ENCODE measurements at regions not wholly inside any gene's neighbourhood (a gene's known extent, or its start where the extent isn't known, plus 50 kb on each side); places are given as distances from the start of the nearest gene placed in this dataset.

DNA sequence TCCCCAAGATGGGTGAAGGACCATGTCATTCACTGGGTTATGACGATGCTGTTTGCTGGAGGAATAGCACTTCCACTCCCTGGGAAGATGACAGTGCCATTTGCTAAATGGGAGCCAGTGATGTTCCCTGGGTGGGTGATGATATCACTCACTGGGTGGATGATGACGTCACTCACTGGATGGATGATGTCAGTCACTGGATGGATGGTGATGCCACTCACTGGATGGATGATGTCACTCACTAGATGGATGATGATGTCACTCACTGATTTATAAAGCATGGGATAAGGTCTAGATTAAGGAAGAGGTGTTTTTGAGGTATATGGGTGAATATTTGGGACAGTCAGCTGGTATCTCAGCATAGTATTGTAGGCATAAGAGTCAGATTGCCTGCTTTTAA is 457.2 kb downstream of the AJAP1 start:
- H3K27ac ChIP-seq = no peak overlapping the region
- H3K4me3 ChIP-seq = no peak overlapping the region
- H3K4me1 ChIP-seq = no peaks in the 10 kb centered on the region
- no peaks in the 10 kb centered on the region for H3K9me3 ChIP-seq
- intact Hi-C loops (cut with DNase I) = no loop called here
- H3K36me3 ChIP-seq = no peaks in the 10 kb centered on the region
- no peak for DNase-seq (ENCODE audit: low spot score in 2 of 2)
- no peaks in the 10 kb centered on the region for H3K27me3 ChIP-seq
- TF ChIP-seq, protein P1, sequence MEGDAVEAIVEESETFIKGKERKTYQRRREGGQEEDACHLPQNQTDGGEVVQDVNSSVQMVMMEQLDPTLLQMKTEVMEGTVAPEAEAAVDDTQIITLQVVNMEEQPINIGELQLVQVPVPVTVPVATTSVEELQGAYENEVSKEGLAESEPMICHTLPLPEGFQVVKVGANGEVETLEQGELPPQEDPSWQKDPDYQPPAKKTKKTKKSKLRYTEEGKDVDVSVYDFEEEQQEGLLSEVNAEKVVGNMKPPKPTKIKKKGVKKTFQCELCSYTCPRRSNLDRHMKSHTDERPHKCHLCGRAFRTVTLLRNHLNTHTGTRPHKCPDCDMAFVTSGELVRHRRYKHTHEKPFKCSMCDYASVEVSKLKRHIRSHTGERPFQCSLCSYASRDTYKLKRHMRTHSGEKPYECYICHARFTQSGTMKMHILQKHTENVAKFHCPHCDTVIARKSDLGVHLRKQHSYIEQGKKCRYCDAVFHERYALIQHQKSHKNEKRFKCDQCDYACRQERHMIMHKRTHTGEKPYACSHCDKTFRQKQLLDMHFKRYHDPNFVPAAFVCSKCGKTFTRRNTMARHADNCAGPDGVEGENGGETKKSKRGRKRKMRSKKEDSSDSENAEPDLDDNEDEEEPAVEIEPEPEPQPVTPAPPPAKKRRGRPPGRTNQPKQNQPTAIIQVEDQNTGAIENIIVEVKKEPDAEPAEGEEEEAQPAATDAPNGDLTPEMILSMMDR (IDR thresholded peaks at IDR 0.05) = no peak

DNA sequence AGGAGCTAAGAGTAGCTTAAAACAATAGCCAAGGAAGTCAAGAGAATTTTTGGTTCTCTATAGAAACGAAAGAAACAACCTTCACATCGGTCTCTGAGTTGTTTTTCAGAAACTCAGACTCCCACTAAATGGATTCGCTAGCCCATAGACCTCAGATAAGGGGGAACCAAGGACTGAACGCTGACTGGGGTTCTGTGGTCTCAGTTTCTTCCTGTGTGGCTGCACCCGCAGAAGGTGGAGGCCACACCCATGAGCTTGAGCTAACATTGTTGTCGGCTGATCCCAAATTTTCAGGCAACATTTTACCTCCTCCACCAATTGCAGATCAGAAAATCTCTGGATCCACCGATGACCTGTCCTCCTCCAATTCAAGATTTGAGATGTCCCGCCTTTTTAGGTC is 456.1 kb downstream of the AJAP1 start:
- Histone ChIP-seq H3K4me3 (no peak overlapping the region), H3K27ac (no peak overlapping the region), H3K36me3 (no peaks in the 10 kb centered on the region), H3K9me3 (no peaks in the 10 kb centered on the region), H3K4me1 (no peaks in the 10 kb centered on the region), H3K27me3 (no peaks in the 10 kb centered on the region)
- TF ChIP-seq, protein P1 (IDR thresholded peaks at IDR 0.05) = no peak
- no peak for DNase-seq (ENCODE audit: low spot score in 2 of 2)
- intact Hi-C loops (cut with DNase I) = no loop called here

DNA sequence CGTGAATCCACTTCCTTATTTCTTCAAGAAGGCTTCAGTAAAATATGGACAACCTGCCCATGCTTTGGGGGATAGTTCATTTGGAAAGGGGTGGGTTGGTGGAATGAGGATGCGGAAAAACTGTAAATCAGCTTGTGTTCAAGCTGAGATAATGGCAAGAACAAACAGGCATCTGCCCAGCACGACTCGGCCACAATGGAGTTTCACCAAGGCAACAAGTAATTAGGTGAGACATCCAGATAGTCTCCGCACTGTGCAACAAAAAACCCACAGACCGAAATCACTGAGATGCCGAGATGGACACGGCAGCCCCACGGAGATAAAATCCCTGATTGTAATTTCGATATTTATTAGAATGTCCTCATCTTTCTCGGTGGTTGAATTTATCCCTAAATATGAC is 455.2 kb downstream of the AJAP1 start:
- no peak for DNase-seq (ENCODE audit: low spot score in 2 of 2)
- no peaks in the 10 kb centered on the region for H3K27me3 ChIP-seq
- H3K9me3 ChIP-seq = no peaks in the 10 kb centered on the region
- no peak overlapping the region for H3K4me3 ChIP-seq
- H3K4me1 ChIP-seq = no peaks in the 10 kb centered on the region
- H3K36me3 ChIP-seq = no peaks in the 10 kb centered on the region
- H3K27ac ChIP-seq = no peak overlapping the region
- TF ChIP-seq, protein P1 (IDR thresholded peaks at IDR 0.05) = no peak
- intact Hi-C loops (cut with DNase I) = no loop called here

DNA sequence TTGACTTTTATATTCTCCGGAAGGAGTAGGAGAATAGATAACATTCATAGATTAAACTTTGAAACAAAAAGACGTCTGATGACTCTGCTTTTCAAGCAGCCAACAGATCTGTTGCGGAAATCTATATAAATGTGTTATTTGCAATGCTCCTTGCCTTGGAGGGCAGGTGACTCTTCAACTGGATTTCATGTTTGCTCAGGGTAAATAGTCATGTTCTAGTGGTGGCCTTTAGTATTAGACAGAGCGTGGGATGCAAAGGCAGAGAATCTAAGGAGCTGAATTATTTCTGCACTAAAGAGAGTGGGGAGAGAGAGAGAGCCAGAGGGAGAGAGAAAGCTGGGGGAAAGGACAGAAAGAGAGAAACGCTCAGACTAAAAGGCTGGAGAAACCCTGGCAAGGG is 454.3 kb downstream of the AJAP1 start:
- TF ChIP-seq, protein P1 (IDR thresholded peaks at IDR 0.05) = no peak
- H3K27me3 ChIP-seq = no peaks in the 10 kb centered on the region
- H3K9me3 ChIP-seq = no peaks in the 10 kb centered on the region
- H3K4me1 ChIP-seq = no peaks in the 10 kb centered on the region
- intact Hi-C loops (cut with DNase I) = no loop called here
- no peak for DNase-seq (ENCODE audit: low spot score in 2 of 2)
- H3K36me3 ChIP-seq = no peaks in the 10 kb centered on the region
- H3K4me3 ChIP-seq = no peak overlapping the region
- H3K27ac ChIP-seq = no peak overlapping the region

DNA sequence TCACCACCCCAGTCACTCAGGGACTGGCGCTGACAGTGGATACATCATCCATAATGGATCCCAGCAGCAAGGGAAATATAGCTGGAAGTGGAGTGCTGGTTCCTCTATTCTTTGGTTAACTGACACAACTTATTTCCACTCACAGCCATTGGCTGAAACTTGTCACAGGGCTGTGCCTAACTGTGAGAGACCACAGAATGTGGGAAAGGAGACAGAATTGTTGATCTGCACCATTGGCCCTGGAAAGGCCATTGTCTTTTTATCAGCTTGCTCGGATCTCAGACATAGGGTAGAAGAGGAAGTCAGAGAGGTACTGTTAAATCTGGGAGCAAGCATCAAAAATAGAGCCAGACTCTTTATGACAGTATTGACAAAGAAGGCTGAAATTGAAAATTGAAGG is 451.3 kb downstream of the AJAP1 start:
- H3K36me3 ChIP-seq = no peaks in the 10 kb centered on the region
- H3K9me3 ChIP-seq = no peaks in the 10 kb centered on the region
- no peak for DNase-seq (ENCODE audit: low spot score in 2 of 2)
- no peak overlapping the region for H3K4me3 ChIP-seq
- H3K27ac ChIP-seq = no peak overlapping the region
- TF ChIP-seq, protein P1 (IDR thresholded peaks at IDR 0.05) = no peak
- H3K27me3 ChIP-seq = no peaks in the 10 kb centered on the region
- H3K4me1 ChIP-seq = no peaks in the 10 kb centered on the region
- intact Hi-C loops (cut with DNase I) = no loop called here

DNA sequence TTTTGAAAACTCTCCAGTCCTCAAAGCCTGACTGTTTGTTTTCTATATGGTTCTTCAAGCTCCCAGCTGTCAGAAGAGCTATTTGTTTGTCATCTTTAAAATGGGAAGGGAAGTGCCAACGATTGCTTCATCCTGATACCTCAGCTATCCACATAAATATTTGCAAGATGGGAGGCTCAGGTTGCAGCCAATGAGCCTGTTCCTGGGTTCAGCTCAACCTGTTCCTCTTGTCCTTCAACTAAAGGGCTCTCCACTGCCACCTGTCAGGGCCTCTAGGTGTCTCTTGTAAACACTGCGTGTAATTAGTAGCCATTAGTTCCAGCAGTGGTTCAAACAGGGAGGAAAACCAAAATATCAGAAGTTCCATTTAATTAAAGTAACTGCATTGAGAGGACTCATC is 445.1 kb downstream of the AJAP1 start:
- no peaks in the 10 kb centered on the region for H3K4me1 ChIP-seq
- H3K36me3 ChIP-seq = no peaks in the 10 kb centered on the region
- no peaks in the 10 kb centered on the region for H3K9me3 ChIP-seq
- DNase-seq (ENCODE audit: low spot score in 2 of 2) = no peak
- no peak overlapping the region for H3K4me3 ChIP-seq
- H3K27ac ChIP-seq = no peak overlapping the region
- intact Hi-C loops (cut with DNase I) = no loop called here
- no peaks in the 10 kb centered on the region for H3K27me3 ChIP-seq
- TF ChIP-seq, protein P1 (IDR thresholded peaks at IDR 0.05) = no peak
